AG08396 (cell line): ENCODE measurements at regions not wholly inside any gene's neighbourhood (a gene's known extent, or its start where the extent isn't known, plus 50 kb on each side); places are given as distances from the start of the nearest gene placed in this dataset.
"Not testable (repeated sequence)": the region's sequence is repeated elsewhere in the genome, so short reads cannot be mapped to it uniquely, and the experiment has no call there.

Experiments
- DNase-seq: peaks from one replicate; pipeline ENCODE4 v3.0.0; 2012; ENCODE audit warnings: low spot score, mixed read lengths

GRCh38 chr16:51538707-51539498 is 387.8 kb upstream of the SALL1 start:
- DNase-seq = peak; percentile 77

- DNase-seq = no peak
These were observed 384.5 kb upstream of the SALL1 start for GRCh38 chr16:51535591-51535990.

GRCh38 chr16:51532551-51532950 is 381.5 kb upstream of the SALL1 start:
- DNase-seq = no peak

DNA sequence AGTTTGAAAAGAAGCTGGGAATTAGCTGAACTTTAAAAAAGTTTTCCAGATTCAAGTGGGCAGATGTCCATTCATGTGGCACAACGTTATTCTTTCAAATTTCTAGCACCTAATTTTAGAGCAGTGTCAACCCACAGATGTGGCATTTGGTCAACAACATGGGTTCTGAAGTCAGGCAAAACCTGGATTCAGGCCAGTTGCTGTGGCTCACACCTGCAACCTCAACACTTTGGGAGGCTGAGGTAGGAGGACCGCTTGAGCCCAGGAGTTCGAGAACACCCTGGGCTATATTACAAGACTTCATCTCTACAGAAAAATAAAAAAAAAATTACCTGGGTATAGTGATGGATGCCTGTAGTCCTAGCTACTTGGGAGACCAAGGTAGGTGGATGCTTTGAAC is 380.2 kb upstream of the SALL1 start:
- DNase-seq = no peak

- no peak for DNase-seq
These were observed 376.3 kb upstream of the SALL1 start for GRCh38 chr16:51527349-51527748.

- DNase-seq = no peak
These were observed 375.6 kb upstream of the SALL1 start for GRCh38 chr16:51526621-51527020.

GRCh38 chr16:51524555-51525373 is 373.7 kb upstream of the SALL1 start:
- DNase-seq = peak; percentile 59

GRCh38 chr16:51524070-51524469 is 373.0 kb upstream of the SALL1 start:
- no peak for DNase-seq

GRCh38 chr16:51523400-51523799 is 372.3 kb upstream of the SALL1 start:
- peak; percentile 6 for DNase-seq

- DNase-seq = no peak
These were observed 371.8 kb upstream of the SALL1 start for GRCh38 chr16:51522902-51523301.

DNA sequence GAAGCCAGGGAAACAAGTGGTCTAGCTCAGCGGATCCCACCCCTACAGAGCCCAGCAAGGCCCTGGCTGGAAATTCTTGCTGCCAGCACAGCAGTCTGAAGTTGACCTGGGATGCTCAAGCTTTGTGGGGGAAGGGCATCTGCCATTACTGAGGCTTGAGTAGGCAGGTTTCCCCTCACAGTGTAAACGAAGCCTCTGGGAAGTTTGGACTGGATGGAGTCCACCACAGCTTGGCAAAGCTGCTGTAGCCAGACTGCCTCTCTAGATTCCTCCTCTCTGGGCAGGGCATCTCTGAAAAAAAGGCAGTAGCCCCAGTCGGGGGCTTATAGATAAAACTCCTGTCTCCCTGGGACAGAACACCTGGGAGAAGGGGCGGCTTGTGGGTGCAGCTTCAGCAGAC is 365.9 kb upstream of the SALL1 start:
- DNase-seq = not testable (repeated sequence)

DNA sequence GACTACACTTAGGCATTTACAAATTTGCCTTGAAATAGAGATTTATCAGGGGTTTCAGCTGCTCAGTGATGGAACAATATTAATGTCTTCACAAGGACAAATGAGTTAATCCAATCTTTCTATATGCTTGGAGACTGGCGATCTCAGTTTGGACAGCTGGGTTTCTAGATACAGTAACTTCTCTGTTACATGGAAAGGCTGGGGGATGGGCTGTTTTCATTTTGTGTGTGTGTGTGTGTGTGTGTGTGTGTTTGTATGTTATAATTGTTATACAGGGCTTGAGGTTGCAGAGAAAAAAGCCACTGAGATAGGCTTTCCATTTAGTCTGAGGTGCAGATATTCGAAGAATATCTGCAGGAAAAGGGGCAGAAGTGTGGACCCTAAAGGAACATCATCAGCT is 359.3 kb upstream of the SALL1 start:
- no peak for DNase-seq

- DNase-seq = no peak
These were observed 358.3 kb upstream of the SALL1 start for GRCh38 chr16:51509336-51509735.

DNA sequence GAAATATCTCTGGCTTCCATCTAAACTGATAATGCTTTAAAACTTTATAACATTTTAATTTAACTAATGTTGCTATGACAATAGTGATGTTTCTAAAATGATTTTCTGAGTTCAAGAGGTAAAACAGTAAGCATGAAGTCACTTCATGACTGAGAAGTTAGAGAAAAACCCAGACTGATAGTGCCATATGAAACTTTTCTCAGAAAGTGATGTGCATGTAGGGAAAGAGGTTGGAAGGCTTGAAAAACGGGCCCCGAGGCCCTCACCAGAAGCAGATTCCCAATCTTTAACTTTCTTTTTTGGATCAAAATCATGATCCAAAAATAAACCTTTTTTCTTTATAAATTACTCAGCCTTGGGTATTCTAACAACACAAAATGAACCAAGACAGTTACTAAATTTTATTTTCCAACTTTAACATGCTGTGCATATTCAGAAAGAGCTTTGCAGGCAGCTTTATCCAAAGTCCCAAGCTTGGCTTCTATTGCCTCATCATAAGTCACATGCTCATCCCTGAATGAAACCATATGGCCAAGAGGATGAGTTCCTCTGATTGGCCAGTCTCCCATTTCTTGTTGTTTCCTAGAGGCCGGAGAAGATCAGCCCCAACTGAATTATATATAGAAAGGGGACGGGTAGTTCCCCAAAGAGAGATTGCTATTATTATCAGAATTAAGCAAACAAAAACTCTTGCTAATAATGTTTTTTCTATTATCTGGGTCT is 357.6 kb upstream of the SALL1 start:
- peak; percentile 55 for DNase-seq

DNA sequence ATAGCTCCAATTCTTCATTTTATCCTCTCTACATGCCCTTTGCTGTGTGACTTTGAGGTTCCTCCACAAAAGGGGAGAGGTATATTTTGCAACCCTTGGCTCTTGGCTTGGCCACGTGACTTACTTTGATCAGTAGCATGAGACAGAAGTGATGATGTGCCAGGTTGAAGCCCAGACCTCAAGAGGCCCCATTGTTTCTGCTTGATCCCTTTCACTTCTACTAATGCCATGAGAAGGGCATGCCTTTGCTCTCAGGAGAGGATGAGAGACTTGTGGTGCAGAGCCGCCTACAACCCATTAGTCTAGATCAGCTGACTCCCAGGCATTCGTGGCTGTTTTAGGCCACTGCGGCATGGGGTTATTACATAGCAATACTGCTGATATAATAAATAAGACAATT is 356.2 kb upstream of the SALL1 start:
- no peak for DNase-seq

DNA sequence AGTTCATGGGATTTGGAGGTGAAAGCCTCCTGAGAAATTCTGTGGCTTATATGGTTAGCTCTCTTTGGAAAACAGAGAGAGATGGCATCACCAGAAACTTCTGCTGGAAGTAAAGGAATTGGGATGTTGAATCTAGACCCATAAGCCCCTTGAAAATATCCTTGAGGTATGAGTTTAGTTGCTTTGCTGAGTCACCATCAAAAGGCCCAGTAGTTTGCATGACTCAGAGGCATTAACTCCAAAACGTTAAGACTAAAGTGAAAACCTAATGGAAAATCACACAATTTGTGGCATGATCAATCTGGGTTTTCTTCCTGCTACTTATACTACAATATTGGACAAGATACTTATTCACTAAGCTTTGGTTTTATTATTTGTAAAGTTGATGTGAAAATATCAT is 349.2 kb upstream of the SALL1 start:
- peak; percentile 13 for DNase-seq

DNA sequence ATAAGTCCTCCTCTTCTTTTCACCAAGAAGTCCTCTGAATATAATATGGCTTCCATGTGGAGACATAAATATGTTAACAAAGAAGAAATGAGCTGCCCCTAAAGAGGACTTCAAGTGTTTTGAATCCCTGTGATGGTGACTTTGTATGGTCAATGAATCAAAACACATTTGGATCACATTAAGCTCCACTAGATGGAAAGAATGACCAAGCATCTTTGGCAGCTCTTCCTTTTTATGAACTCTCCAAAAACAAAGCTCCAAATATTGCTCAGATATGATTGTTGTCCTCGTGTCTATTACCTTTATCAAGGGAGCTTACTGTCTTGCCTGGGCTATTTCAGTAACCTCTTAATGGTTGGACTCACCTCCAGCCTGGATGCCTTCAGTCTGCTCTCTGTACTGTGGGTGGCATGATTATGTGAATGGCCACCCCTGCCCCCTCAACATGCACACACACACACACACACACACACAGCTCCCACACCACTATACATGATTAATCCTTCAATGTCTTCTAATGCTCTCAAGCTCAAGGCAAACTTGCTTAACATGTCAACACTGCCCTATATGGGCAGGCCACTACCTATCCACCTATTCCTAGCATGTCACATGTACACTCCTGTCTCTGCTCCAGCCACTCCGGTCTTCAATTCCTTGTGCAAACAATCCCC is 346.6 kb upstream of the SALL1 start:
- no peak for DNase-seq

- DNase-seq = no peak
These were observed 339.8 kb upstream of the SALL1 start for GRCh38 chr16:51490866-51491265.

DNA sequence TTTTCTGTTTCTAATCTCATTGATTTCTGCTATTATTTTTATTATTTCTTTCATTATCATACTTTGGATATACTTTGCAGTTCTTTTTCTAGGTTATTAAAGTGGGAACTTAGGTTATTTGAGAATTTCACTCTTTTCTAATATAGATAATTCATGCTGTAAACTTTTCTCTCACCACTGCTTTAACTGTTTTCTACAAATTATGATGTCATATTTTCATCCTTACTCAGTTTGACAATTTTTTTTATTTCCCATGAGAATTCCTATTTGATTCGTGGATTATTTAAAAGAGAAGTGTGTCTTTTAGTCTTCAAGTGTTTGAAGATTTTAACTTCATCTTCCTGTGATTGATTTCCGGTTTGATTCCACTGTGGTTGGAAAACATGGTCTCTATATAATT is 336.8 kb upstream of the SALL1 start:
- no peak for DNase-seq

DNA sequence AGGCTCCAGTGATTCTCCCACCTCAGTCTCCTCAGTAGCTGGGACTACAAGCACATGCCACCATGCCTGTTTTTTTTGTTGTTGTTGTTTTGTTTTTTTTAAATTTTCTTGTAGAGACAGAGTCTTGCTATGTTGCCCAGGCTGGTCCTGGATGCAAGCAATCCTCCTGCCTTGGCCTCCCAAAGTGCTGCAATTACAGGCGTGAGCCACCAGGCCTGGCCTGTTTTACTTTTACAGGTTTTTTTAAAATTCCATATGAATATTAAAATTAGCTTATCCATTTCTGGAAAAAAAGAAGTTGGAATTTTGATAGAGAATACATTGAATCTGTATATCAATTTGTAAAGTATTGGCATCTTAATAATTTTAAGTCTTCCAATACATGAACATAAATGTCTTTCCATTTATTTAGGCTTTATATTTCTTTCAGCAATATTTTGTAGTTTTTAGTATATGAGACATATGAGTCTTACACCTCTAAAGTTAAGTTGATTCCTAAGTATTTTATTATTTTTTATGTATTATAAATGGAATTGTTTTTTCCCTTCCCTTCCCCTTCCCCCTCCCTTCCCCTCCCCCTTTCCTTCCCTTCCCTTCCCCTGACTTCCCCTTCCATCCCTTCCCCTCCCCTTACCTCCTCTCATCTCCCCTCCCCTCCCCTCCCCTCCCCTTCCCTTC is 323.5 kb upstream of the SALL1 start:
- DNase-seq = no peak

- DNase-seq = no peak
These were observed 322.0 kb upstream of the SALL1 start for GRCh38 chr16:51473091-51473490.

DNA sequence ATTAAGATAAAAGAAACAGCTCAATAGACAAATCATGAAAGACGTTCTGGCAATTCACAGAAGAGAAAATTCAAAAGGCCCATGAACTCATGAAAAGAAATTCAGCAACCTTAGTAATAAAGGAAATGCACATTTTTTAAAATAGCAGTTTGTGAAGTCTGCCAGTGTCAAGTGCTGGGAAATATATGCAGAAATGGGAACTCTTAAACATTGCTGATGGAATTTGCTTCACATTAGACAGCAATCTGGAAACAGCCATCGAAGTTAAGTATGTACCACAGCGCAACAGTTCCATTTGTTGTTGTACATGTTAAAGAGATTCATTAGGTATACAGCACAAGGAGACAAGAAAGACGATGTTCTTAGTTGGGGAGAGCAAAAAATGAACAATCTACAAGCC is 319.4 kb upstream of the SALL1 start:
- DNase-seq = no peak
